ENCODE measurements at regions not wholly inside any gene's neighbourhood (a gene's known extent, or its start where the extent isn't known, plus 50 kb on each side); places are given as distances from the start of the nearest gene placed in this dataset.

DNA sequence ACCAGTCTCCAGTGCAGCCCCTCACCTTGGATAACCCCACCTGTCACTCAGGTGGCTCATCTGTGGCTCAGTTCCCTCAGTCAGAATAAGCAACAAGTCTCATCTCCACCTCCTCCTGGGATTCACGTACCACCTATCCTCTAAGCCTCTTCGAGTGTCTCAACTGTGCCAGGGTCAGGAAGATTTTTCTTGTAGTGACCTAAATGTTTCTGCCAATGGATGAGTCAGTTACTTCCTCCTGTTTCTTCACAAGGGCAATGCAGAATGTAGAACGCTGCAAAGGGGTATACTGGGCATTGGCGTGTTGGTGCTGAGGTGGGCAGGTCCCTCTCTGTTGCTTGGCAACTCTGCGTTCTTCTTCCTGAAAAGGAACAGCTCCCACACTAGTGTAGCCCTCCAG is 213.3 kb upstream of the CXCR4 start:
- ChIA-PET CTCF (no interaction called here), POLR2A (no interaction called here)
- Histone ChIP-seq H3K9me3 (no peaks in the 10 kb centered on the region), H3K27me3 (ENCODE audit: insufficient read depth) (no peaks in the 10 kb centered on the region), H3K36me3 (replicated peaks in 1 of 2; ENCODE audit: control insufficient read depth in 1 of 2, insufficient read depth in 2 of 2, low read length in 1 of 2) (no peaks in the 10 kb centered on the region), H3K4me2 (no peak overlapping the region), H3F3A (replicated peaks; ENCODE audit: insufficient read depth) (no peaks in the 10 kb centered on the region), H3K9me2 (no peaks in the 10 kb centered on the region), H3K27ac (ENCODE audit: low read depth in 2 of 2, low read length in 1 of 2) (no peak overlapping the region), H4K20me1 (ENCODE audit: insufficient read depth) (no peaks in the 10 kb centered on the region), H3K79me2 (ENCODE audit: insufficient read depth) (no peaks in the 10 kb centered on the region), H3K4me1 (ENCODE audit: control insufficient read depth in 1 of 2, insufficient read depth in 2 of 2, low read depth in 1 of 2, low read length in 1 of 2) (peaks cover 0 to 13% of the 10 kb centered on the region in 2 experiments; a peak in 2 of 4 replicates), H3K4me3 (ENCODE audit: low read depth in 2 of 2, low read length in 1 of 2) (no peak overlapping the region), H2AFZ (ENCODE audit: low read depth) (no peak overlapping the region), H3K9ac (no peak overlapping the region)
- 37% methylated on average over 5 of the region's 5 CpGs for WGBS (ENCODE audit: low lambda C conversion rate)
- TF ChIP-seq, protein P1, sequence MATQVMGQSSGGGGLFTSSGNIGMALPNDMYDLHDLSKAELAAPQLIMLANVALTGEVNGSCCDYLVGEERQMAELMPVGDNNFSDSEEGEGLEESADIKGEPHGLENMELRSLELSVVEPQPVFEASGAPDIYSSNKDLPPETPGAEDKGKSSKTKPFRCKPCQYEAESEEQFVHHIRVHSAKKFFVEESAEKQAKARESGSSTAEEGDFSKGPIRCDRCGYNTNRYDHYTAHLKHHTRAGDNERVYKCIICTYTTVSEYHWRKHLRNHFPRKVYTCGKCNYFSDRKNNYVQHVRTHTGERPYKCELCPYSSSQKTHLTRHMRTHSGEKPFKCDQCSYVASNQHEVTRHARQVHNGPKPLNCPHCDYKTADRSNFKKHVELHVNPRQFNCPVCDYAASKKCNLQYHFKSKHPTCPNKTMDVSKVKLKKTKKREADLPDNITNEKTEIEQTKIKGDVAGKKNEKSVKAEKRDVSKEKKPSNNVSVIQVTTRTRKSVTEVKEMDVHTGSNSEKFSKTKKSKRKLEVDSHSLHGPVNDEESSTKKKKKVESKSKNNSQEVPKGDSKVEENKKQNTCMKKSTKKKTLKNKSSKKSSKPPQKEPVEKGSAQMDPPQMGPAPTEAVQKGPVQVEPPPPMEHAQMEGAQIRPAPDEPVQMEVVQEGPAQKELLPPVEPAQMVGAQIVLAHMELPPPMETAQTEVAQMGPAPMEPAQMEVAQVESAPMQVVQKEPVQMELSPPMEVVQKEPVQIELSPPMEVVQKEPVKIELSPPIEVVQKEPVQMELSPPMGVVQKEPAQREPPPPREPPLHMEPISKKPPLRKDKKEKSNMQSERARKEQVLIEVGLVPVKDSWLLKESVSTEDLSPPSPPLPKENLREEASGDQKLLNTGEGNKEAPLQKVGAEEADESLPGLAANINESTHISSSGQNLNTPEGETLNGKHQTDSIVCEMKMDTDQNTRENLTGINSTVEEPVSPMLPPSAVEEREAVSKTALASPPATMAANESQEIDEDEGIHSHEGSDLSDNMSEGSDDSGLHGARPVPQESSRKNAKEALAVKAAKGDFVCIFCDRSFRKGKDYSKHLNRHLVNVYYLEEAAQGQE (IDR thresholded peaks at IDR 0.05; ENCODE audit: low read depth, low read length) = no peak
- no peak for TF ChIP-seq NRF1 (IDR thresholded peaks at IDR 0.05; ENCODE audit: low read depth, low read length)
- no peak for TF ChIP-seq CHD2 (IDR thresholded peaks at IDR 0.05; ENCODE audit: low read length, partially characterized antibody)
- TF ChIP-seq TEAD4 (IDR thresholded peaks at IDR 0.05; ENCODE audit: borderline replicate concordance, insufficient read depth) = no peak
- TF ChIP-seq RAD21 (IDR thresholded peaks at IDR 0.05; ENCODE audit: low read length) = no peak
- no peak for TF ChIP-seq SIN3A (IDR thresholded peaks at IDR 0.05; ENCODE audit: borderline replicate concordance, low read depth, low read length)
- TF ChIP-seq PBX3 (IDR thresholded peaks at IDR 0.05) = no peak
- TF ChIP-seq EP300 (IDR thresholded peaks at IDR 0.05; ENCODE audit: borderline replicate concordance in 1 of 2, low read depth in 1 of 2, low read length in 1 of 2) = no peak
- TF ChIP-seq YY1 (IDR thresholded peaks at IDR 0.05; ENCODE audit: low read depth) = no peak
- no peak for TF ChIP-seq MEF2A (IDR thresholded peaks at IDR 0.05; ENCODE audit: borderline replicate concordance, low read depth)
- TF ChIP-seq, protein P2, sequence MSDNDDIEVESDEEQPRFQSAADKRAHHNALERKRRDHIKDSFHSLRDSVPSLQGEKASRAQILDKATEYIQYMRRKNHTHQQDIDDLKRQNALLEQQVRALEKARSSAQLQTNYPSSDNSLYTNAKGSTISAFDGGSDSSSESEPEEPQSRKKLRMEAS (IDR thresholded peaks at IDR 0.05; ENCODE audit: low read depth) = no peak
- no peak for DNase-seq

- Histone ChIP-seq H3K27me3 (ENCODE audit: insufficient read depth) (no peaks in the 10 kb centered on the region), H3K9ac (no peak overlapping the region), H3K36me3 (replicated peaks in 1 of 2; ENCODE audit: control insufficient read depth in 1 of 2, insufficient read depth in 2 of 2, low read length in 1 of 2) (no peaks in the 10 kb centered on the region), H3K9me2 (no peaks in the 10 kb centered on the region), H3K9me3 (no peaks in the 10 kb centered on the region), H4K20me1 (ENCODE audit: insufficient read depth) (no peaks in the 10 kb centered on the region), H3K4me2 (no peak overlapping the region), H3K27ac (ENCODE audit: low read depth in 2 of 2, low read length in 1 of 2) (no peak overlapping the region), H3K4me3 (ENCODE audit: low read depth in 2 of 2, low read length in 1 of 2) (no peak overlapping the region), H3K4me1 (ENCODE audit: control insufficient read depth in 1 of 2, insufficient read depth in 2 of 2, low read depth in 1 of 2, low read length in 1 of 2) (peaks cover 0 to 13% of the 10 kb centered on the region in 2 experiments; a peak in 2 of 4 replicates), H3K79me2 (ENCODE audit: insufficient read depth) (no peaks in the 10 kb centered on the region), H3F3A (replicated peaks; ENCODE audit: insufficient read depth) (no peaks in the 10 kb centered on the region), H2AFZ (ENCODE audit: low read depth) (no peak overlapping the region)
- CTCF ChIA-PET = interaction anchor here (0.7 to 1.1 kb wide), 3 partner anchors 24 to 95 kb away, joined by 3 read pairs; no protein-coding TSS in a partner anchor
- no peak for DNase-seq
- 31% methylated on average over 8 of the region's 8 CpGs for WGBS (ENCODE audit: low lambda C conversion rate)
- POLR2A ChIA-PET = no interaction called here
- TF ChIP-seq, protein P1 (IDR thresholded peaks at IDR 0.05; ENCODE audit: low read depth, low read length) = no peak
- TF ChIP-seq RAD21 (IDR thresholded peaks at IDR 0.05; ENCODE audit: low read length) (no peak), EP300 (IDR thresholded peaks at IDR 0.05; ENCODE audit: borderline replicate concordance in 1 of 2, low read depth in 1 of 2, low read length in 1 of 2) (peak in 1 of 2 experiments; percentile 8; a peak in 1 of 4 replicates), GABPA (IDR thresholded peaks at IDR 0.05; ENCODE audit: low read depth) (no peak), RFX5 (IDR thresholded peaks at IDR 0.05; ENCODE audit: low read length) (no peak), EZH2phosphoT487 (IDR thresholded peaks at IDR 0.05; ENCODE audit: borderline replicate concordance, low read depth) (no peak)
Measured at GRCh38 chr2:136328207-136328795, 210.4 kb upstream of the CXCR4 start.
